ENCODE measurements at regions not wholly inside any gene's neighbourhood (a gene's known extent, or its start where the extent isn't known, plus 50 kb on each side); places are given as distances from the start of the nearest gene placed in this dataset.
"Not testable (repeated sequence)": the region's sequence is repeated elsewhere in the genome, so short reads cannot be mapped to it uniquely, and the experiment has no call there.

GRCh38 chr19:20482721-20483120, 82.9 kb downstream of the ZNF737 start:
- no peak for DNase-seq (ENCODE audit: low read depth, low spot score)

GRCh38 chr19:20481736-20482135, 83.8 kb downstream of the ZNF737 start:
- DNase-seq (ENCODE audit: low read depth, low spot score) = no peak

- DNase-seq (ENCODE audit: low read depth, low spot score) = no peak
Measured at GRCh38 chr19:20479483-20479882, 86.1 kb downstream of the ZNF737 start.

GRCh38 chr19:20478936-20479335, 86.6 kb downstream of the ZNF737 start:
- DNase-seq (ENCODE audit: low read depth, low spot score) = no peak

- DNase-seq (ENCODE audit: low read depth, low spot score) = no peak
Measured at GRCh38 chr19:20472854-20473253, 92.7 kb downstream of the ZNF737 start.

GRCh38 chr19:20471431-20471830, 94.2 kb downstream of the ZNF737 start:
- DNase-seq (ENCODE audit: low read depth, low spot score) = no peak

- no peak for DNase-seq (ENCODE audit: low read depth, low spot score)
Measured at GRCh38 chr19:20470345-20471135, 95.0 kb downstream of the ZNF737 start.

- DNase-seq (ENCODE audit: low read depth, low spot score) = not testable (repeated sequence)
Measured at GRCh38 chr19:20466638-20466990, 99.0 kb downstream of the ZNF737 start.

- DNase-seq (ENCODE audit: low read depth, low spot score) = not testable (repeated sequence)
Measured at GRCh38 chr19:20465922-20466637, 99.5 kb downstream of the ZNF737 start.

GRCh38 chr19:20453425-20453935, 112.1 kb downstream of the ZNF737 start:
- DNase-seq (ENCODE audit: low read depth, low spot score) = no peak

GRCh38 chr19:20444202-20444885, 121.2 kb downstream of the ZNF737 start:
- DNase-seq (ENCODE audit: low read depth, low spot score) = no peak

GRCh38 chr19:20432266-20432842, 133.2 kb downstream of the ZNF737 start:
- not testable (repeated sequence) for DNase-seq (ENCODE audit: low read depth, low spot score)

- no peak for DNase-seq (ENCODE audit: low read depth, low spot score)
Measured at GRCh38 chr19:20431826-20432225, 133.8 kb downstream of the ZNF737 start.

GRCh38 chr19:20423381-20424197, 142.0 kb downstream of the ZNF737 start:
- DNase-seq (ENCODE audit: low read depth, low spot score) = peak; percentile 15

GRCh38 chr19:20422216-20423205, 143.1 kb downstream of the ZNF737 start:
- DNase-seq (ENCODE audit: low read depth, low spot score) = no peak

- no peak for DNase-seq (ENCODE audit: low read depth, low spot score)
Measured at GRCh38 chr19:20416661-20417060, 148.9 kb downstream of the ZNF737 start.

- DNase-seq (ENCODE audit: low read depth, low spot score) = no peak
Measured at GRCh38 chr19:20414120-20414519, 151.5 kb downstream of the ZNF737 start.

- DNase-seq (ENCODE audit: low read depth, low spot score) = no peak
Measured at GRCh38 chr19:20413705-20414104, 151.9 kb downstream of the ZNF737 start.

- no peak for DNase-seq (ENCODE audit: low read depth, low spot score)
Measured at GRCh38 chr19:20412846-20413245, 152.7 kb downstream of the ZNF737 start.

GRCh38 chr19:20397292-20397691, 168.3 kb downstream of the ZNF737 start:
- DNase-seq (ENCODE audit: low read depth, low spot score) = no peak
